ENCODE measurements at regions not wholly inside any gene's neighbourhood (a gene's known extent, or its start where the extent isn't known, plus 50 kb on each side); places are given as distances from the start of the nearest gene placed in this dataset.

- in situ Hi-C loops (cut with MboI; ENCODE audit: low sequenced_read_pairs) = no loop called here
Measured at GRCh38 chr6:84526631-84527030, 237.8 kb downstream of the TBX18 start.

- in situ Hi-C loops (cut with MboI; ENCODE audit: low sequenced_read_pairs) = no loop called here
Measured at GRCh38 chr6:84525907-84526306, 238.5 kb downstream of the TBX18 start.

GRCh38 chr6:84524636-84525035 is 239.8 kb downstream of the TBX18 start:
- in situ Hi-C loops (cut with MboI; ENCODE audit: low sequenced_read_pairs) = no loop called here

DNA sequence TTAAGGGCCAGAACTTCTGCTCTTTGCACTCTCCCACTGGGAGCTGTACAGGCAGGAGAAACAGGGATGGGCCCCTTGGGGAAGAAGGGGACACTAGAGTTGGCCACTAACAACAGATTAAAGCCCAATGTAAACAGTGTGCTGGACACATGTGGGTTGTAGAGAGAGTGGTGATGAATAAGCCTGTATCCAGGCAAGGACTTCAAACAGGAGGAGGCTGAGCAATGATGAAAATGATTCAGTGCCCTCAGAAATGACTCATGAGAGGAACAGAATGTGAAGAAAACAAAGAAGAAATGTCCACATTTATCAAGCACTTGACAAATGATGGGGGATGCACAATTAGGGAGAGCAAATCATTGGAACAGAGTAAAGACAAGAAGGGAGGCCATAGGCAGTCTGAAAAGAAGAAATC is 242.3 kb downstream of the TBX18 start:
- in situ Hi-C loops (cut with MboI; ENCODE audit: low sequenced_read_pairs) = no loop called here

- in situ Hi-C loops (cut with MboI; ENCODE audit: low sequenced_read_pairs) = no loop called here
Measured at GRCh38 chr6:84521511-84521910, 242.9 kb downstream of the TBX18 start.

DNA sequence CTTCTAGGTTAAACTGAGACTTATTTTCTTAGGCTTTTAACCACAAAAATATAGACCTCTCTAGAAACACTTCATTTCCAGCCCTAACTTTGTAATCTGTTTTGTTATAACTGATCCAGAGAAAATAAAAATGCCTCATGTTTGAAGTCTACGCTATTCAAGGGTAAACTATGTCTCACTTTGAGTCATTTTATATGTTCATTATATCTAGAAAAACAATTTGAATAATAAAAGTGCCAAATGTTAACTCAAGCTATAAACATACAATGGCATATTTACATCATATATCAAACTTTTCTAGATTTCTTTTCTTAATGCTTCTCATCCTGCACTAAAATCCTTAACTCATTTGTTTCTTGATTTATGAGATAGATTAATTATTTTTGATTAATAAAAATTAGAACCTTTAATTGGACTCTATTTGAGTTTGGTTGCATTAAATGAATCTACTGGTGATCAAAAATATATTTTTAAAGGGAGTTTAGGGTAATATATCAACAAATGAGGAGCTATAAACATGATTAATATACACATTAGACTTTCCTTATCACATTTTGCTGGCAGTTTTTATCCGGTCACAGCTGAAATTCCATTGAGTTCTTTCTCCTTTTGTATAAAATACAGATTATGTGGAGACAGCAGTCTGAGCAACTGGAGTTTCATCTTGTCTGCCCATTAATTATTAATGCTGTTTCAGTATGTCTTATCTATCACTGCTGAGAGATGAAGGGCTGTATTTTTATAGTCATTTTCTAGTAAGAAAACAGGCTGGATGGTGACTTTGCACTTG is 246.5 kb downstream of the TBX18 start:
- in situ Hi-C loops (cut with MboI; ENCODE audit: low sequenced_read_pairs) = no loop called here

GRCh38 chr6:84516154-84516553 is 248.2 kb downstream of the TBX18 start:
- in situ Hi-C loops (cut with MboI; ENCODE audit: low sequenced_read_pairs) = no loop called here

- in situ Hi-C loops (cut with MboI; ENCODE audit: low sequenced_read_pairs) = no loop called here
Measured at GRCh38 chr6:84515067-84515466, 249.3 kb downstream of the TBX18 start.

DNA sequence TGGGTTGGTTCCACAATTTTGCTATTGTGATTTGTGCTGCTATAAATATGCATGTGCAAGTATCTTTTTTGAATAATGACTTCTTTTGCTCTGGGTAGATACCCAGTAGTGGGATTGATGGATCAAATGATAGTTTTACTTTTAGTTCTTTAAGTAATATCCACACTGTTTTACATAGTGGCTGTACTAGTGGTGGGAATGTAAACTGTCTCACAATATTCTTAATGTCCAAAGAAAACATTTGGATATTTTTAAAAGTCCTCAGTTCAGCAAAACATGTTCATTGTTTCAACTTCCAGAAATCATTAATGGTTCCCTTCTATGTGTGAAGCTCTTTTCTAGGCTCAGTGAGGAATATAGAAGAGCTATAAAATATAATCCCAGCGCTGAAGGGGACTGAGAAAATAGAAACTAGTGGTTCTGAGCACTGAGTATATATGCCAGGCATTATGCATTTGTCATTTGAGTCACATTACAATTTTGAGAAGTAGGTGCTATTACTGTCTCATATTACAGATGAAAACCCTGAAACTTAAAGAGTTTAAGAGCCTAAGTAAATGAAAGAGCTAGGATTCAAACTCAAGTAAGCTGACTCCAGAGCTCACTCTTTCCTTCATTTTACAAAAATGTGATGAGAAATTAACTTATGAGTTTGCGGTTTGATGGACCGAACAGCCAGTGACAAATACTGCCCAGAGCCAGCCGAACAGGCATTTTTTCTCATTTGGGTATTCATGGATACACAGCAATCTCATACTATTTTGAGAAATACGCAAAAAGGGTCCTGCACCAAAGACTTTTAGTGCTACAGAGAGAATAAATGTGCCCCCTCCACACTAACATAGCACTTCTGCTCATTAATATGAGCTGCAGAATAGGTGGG is 250.1 kb downstream of the TBX18 start:
- in situ Hi-C loops (cut with MboI; ENCODE audit: low sequenced_read_pairs) = no loop called here

GRCh38 chr6:84512391-84512790 is 252.0 kb downstream of the TBX18 start:
- in situ Hi-C loops (cut with MboI; ENCODE audit: low sequenced_read_pairs) = no loop called here

DNA sequence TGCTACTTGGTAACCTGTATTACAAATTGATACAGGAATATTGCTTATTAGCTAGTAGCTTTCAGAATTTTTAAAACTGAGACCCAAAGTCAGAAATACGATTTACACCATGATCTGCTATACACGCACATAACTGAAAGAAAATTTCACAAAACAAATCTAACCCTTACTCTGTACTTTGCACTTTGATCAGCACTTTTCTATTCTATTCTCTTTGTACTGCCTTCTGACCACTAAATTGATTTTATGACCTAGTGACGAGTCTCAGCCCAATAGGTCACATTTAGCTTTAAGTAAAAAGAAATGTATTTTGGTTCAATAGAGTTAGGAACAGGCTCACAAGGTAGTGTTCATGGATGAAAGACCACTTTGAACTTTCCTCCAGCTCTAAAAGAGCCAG is 252.5 kb downstream of the TBX18 start:
- in situ Hi-C loops (cut with MboI; ENCODE audit: low sequenced_read_pairs) = no loop called here

- in situ Hi-C loops (cut with MboI; ENCODE audit: low sequenced_read_pairs) = no loop called here
Measured at GRCh38 chr6:84508981-84509380, 255.4 kb downstream of the TBX18 start.

GRCh38 chr6:84508334-84508733 is 256.1 kb downstream of the TBX18 start:
- in situ Hi-C loops (cut with MboI; ENCODE audit: low sequenced_read_pairs) = no loop called here

- in situ Hi-C loops (cut with MboI; ENCODE audit: low sequenced_read_pairs) = no loop called here
Measured at GRCh38 chr6:84504025-84504424, 260.4 kb downstream of the TBX18 start.

- in situ Hi-C loops (cut with MboI; ENCODE audit: low sequenced_read_pairs) = no loop called here
Measured at GRCh38 chr6:84501315-84501714, 263.1 kb downstream of the TBX18 start.

DNA sequence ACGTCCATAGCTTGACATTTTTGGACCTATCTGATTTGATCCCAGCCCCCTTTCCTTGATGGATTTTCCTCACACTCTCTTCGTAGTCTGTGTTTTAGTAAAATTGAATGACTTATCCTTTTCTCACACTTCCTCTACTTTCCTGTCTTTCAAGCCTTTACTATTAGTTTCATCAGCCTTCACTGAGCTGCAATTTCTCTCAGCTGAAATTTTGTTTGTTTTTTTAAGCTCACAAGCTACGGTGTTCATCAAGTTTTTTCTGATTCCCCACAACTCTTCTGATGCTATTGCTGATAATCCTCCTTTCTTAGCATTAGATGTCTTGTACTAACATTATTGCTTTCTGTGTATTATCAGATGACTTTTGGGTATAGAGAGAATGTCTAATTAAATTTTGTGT is 263.7 kb downstream of the TBX18 start:
- in situ Hi-C loops (cut with MboI; ENCODE audit: low sequenced_read_pairs) = no loop called here

GRCh38 chr6:84498905-84499304 is 265.5 kb downstream of the TBX18 start:
- in situ Hi-C loops (cut with MboI; ENCODE audit: low sequenced_read_pairs) = no loop called here

DNA sequence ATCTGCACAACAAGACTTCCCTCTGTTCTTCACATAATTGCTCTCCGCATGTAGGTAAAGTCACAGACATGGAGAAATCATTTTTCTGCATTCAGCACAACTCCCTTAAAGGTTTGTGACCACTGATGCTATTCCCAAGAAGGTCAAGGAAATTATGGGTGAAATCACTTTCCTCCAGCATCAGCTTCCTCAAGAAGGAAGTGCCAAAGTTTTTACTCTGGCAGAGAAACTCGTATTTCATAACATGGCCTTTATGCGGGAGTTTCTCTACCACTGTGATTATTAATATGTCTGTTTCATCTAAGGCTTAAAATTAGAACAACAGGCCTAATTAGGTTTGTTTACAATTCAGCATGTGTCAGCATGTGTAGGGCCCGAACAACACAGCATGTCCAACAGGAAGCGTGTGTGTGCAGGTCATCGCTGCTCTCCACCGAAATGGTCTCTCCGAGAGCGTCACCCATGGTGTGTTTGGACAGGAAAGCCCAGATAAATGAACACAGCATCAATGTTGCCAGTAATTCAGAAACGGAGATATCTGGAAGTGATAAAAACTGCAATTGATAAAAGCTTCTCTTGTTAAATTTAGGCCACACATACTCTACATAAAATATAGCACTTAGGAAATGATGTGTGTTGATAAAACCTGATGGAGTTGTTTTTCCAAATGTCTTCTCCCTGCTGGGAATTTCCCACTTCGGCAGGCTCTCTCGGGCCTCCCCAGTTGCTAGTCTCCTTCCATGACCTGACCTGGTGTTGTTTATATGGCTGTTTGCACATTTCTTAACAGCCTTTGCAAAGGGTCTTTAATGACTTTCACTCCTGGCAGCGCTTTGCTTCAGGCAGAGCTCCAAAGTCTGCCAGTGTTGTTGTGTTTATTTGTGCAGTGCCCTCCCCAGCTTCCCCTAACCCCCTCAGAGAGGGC is 265.1 kb upstream of the CEP162 start:
- in situ Hi-C loops (cut with MboI; ENCODE audit: low sequenced_read_pairs) = no loop called here

- in situ Hi-C loops (cut with MboI; ENCODE audit: low sequenced_read_pairs) = no loop called here
Measured at GRCh38 chr6:84489598-84489997, 262.2 kb upstream of the CEP162 start.

- in situ Hi-C loops (cut with MboI; ENCODE audit: low sequenced_read_pairs) = no loop called here
Measured at GRCh38 chr6:84486526-84486925, 259.1 kb upstream of the CEP162 start.

DNA sequence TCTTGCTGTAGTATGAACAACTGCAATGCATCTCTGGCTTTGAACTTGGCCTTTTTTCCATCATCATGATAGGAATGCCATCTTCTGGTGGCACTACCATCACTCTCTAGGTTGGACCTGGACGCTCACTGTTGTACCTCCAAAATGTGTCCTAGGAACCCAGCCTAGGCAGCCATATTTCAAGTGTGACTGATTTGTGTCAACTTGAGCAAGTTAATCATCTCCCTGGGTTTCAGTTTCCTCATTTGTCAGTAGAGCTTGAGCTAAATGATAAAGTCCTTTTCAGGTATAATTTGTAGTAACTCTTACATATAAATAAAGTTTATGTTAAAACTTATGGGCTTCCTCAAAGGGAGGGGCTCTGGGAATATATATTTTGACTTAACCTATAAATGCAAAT is 241.7 kb upstream of the CEP162 start:
- in situ Hi-C loops (cut with MboI; ENCODE audit: low sequenced_read_pairs) = no loop called here
